SIG-M5 (cell line): ENCODE measurements at regions not wholly inside any gene's neighbourhood (a gene's known extent, or its start where the extent isn't known, plus 50 kb on each side); places are given as distances from the start of the nearest gene placed in this dataset.

Experiments
- DNase-seq: peaks from one replicate; lab custom pipeline; 2025; lab: John Stamatoyannopoulos, UW

DNA sequence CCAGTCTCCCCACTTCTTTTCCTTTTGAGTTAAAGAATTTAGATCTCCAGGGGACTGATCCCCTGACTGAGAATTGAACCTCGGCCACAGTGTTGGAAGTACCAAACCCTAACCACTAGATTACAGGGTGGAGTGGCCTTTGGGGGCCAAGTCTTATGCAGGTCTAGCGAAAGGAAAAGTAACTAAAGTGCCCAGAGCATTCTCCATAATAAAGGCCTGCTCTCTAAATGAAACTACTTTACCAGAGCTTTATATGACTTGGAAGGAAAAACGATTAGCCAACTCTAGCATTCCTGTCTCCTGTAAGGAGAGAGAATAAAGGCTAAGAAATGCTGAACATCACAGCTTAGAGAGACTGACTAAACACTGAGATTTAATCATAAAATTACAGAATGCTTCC lies 788.0 kb downstream of the C4orf33 start:
- no peak for DNase-seq

GRCh38 chr4:129897111-129897510 lies 801.2 kb downstream of the C4orf33 start:
- no peak for DNase-seq

GRCh38 chr4:129899849-129900248 lies 803.9 kb downstream of the C4orf33 start:
- no peak for DNase-seq

DNA sequence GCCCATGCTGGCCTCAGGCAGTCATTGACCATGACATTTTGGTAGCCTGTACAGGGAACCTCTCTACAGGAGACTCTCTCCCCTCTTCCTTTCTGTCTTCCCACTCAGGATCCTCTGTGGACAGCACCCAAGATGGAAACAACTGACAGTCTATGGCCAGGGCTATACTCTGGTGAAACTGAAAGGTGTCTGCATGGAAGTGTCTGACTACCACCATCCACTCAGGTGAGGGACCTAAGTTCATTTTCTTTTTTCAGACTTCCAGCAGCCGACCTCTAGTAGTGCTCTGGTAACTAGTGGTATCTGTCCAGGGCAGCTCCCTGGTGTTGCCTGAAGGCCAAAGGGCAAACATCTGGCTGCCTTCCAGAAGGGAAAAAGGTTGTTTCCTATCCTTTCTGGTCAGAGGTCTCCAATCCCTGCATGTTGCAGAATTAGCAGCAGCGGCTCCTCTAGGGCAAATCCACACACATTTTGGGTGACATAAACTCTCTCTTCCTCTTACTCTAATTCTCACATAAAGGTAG lies 804.5 kb downstream of the C4orf33 start:
- no peak for DNase-seq

DNA sequence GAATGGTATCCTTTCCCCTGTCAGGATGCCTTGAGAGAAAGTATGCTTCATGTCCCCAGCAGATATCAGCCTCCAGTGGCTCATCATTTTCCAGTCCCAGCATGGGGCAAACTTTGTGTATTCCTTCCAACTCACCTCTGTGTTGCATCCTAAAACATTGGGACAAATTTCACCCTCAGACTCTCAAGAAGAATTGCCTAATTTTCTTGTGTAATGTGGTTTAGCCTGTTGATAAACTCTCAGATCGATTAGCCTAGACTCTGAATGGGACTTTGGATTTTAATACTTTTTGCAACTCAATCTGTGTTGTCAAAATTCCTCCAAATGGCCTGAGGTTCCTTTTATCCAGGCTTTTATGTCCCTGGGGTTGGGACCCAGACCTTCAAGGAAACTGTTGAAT lies 805.3 kb downstream of the C4orf33 start:
- no peak for DNase-seq

- DNase-seq, result no peak
Measured at GRCh38 chr4:129903861-129904260, 807.9 kb downstream of the C4orf33 start.

- no peak for DNase-seq
Measured at GRCh38 chr4:129905256-129905655, 809.3 kb downstream of the C4orf33 start.

DNA sequence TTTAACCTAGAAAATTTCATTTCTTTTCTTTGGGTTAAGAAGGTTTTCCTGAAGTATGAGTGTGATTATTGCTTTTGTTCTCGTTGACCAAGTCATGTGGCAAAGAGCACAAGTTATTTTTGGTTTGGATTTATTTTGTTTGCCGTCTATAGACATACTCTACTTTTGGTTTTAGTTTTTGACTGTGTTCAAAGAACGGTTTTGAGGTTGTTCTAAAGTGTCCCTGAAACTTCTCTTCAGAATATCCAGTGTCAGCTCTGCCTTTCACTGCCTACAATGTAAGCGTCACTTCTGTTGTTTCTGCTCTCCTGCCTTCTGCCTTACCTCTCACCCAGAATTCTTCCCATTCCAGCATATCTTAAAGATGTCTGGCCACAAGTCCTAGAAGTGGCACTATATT lies 812.2 kb downstream of the C4orf33 start:
- DNase-seq, result no peak

GRCh38 chr4:129916991-129917390 lies 821.0 kb downstream of the C4orf33 start:
- DNase-seq, result no peak

GRCh38 chr4:129917651-129918050 lies 821.7 kb downstream of the C4orf33 start:
- DNase-seq, result no peak

- DNase-seq, result no peak
Measured at GRCh38 chr4:129926936-129927335, 831.0 kb downstream of the C4orf33 start.

- no peak for DNase-seq
Measured at GRCh38 chr4:129929052-129929451, 833.1 kb downstream of the C4orf33 start.

GRCh38 chr4:129929984-129930383 lies 834.0 kb downstream of the C4orf33 start:
- DNase-seq, result no peak

DNA sequence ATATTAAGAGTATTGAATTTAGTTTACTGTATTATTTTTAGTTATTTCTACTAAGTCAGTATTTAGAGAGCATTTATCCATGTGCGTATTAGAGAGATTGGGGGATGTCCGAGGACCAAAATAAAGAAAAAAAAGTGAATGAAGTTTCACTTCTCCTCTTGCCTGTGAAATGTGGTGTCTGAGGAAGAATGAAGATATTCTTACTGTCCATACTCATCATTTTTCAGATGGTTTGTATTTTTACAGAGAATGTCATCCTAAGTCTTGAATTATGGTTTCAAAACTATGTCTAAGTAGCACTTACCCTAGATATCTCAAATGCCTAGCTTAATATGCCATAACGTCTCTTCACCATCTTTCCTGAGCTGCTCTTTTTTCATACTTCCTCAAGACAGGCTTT lies 854.3 kb downstream of the C4orf33 start:
- DNase-seq, result no peak

- DNase-seq, result no peak
Measured at GRCh38 chr4:129966175-129966574, 870.2 kb downstream of the C4orf33 start.

DNA sequence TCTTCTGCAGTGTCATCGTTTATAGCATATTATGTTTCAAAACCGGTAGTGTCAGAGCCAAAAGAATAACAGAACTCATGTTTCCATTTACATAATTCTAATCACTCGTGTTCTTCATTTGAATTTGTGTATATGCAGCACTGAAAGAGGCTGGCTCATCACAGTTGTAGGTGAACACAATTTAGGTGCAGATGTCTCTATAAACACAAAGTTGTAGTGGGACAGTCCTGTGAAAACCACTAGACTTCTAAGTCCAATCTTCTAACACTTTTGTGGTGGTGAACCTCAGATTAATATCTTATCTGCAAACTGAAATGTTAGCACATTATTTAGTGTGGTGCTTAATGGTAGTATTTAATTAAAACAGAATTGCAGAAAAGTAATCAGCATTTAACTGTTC lies 872.4 kb downstream of the C4orf33 start:
- DNase-seq, result no peak

- no peak for DNase-seq
Measured at GRCh38 chr4:129968778-129969177, 872.8 kb downstream of the C4orf33 start.

DNA sequence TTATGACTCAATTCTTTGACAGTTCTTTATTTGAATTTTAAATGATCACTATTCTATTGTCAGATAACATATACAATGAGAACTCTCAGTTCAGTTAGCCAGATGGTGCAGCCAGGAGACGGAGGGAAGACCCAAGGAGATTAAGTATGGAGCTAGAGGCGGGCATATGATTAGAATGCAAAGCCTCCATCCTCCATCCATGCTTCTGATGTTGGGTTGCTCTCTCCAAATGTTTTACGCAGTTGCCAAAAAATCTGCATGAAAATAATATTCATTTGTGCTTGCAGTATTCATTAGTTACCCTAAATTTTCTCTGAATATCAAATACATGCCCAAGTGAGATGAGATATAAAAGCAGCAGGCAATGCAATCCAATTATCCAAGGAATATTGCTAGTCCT lies 874.8 kb downstream of the C4orf33 start:
- DNase-seq, result no peak

GRCh38 chr4:129971419-129971818 lies 875.5 kb downstream of the C4orf33 start:
- DNase-seq, result no peak

GRCh38 chr4:129972257-129972656 lies 876.3 kb downstream of the C4orf33 start:
- no peak for DNase-seq

DNA sequence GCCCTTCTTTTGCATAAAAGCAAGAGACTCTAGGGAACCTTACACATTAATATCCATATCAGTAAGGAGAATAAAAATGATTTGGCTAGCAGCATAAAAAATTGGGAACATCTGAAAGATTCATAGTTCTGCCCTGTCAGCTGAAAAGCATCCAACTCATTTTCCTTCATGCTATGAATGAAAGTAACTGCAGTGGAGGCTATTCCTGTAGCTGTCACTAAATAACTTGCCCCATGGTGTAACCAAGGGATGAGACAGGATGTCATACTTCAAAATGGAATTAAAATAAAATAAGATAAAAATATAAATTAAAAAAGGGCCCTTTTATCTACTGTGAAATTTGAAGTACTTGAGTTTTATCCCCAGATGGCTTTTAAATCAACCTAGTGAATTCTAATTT lies 878.8 kb downstream of the C4orf33 start:
- no peak for DNase-seq

- DNase-seq, result no peak
Measured at GRCh38 chr4:129978315-129978714, 882.4 kb downstream of the C4orf33 start.

DNA sequence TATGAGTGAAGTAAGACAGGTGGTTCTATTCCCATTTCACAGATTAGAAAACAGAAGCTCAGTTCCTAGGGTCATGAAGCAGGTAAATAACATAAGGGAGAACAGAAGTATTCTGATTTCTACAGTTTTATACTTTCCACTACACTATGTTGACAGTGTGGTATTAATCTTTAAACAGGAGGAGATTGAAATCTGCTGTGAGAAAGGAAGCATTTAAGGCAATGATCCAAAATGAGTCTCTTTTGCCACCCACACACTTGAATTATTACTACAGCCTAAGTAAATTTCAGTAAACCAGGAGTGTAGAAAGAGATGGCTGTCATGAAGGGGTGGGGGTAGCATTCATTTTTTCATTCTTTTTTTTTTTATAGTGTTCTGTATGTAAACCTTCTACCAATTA lies 893.0 kb downstream of the C4orf33 start:
- DNase-seq, result no peak

DNA sequence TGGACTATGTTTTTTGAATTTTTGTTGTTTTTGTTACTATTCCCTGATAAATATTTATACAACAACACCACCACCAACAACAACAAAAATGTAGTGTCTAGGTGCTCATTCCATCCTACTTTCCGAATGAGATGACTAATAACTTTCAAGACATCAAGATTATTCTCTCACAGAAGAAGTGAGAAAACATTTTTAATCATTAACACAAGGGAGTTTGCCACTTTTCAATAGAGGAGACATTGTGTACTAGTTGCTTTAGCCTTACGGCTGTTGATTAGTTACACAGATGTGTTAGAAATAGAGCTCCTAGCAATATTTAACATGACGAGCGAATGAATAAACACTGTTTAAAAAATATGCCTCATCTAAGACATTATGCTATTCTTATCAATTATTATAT lies 898.8 kb downstream of the C4orf33 start:
- no peak for DNase-seq
